Ishikawa (cell line): ENCODE measurements at regions not wholly inside any gene's neighbourhood (a gene's known extent, or its start where the extent isn't known, plus 50 kb on each side); places are given as distances from the start of the nearest gene placed in this dataset.

Experiments
- CREB1 ChIP-seq: IDR thresholded peaks from 2 replicates; pipeline ENCODE4 v1.6.1; 2012; ENCODE audit warnings: low read depth
- FOXM1 ChIP-seq: IDR thresholded peaks from 2 replicates; pipeline ENCODE4 v1.6.1; 2012; ENCODE audit warnings: low read depth, borderline replicate concordance
- MAX ChIP-seq: IDR thresholded peaks from 2 replicates; pipeline ENCODE4 v1.6.1; 2012
- RAD21 ChIP-seq: IDR thresholded peaks from 2 replicates; pipeline ENCODE4 v1.6.1; 2012; ENCODE audit warnings: low read depth
- TAF1 ChIP-seq: IDR thresholded peaks from 2 replicates; pipeline ENCODE4 v1.6.1; 2012; ENCODE audit warnings: low read depth, mild to moderate bottlenecking
- TCF12 ChIP-seq: IDR thresholded peaks from 2 replicates; pipeline ENCODE4 v1.6.1; 2012; ENCODE audit warnings: low read depth
- TEAD4 ChIP-seq: IDR thresholded peaks from 2 replicates; pipeline ENCODE4 v1.6.1; 2012
- USF1 ChIP-seq: IDR thresholded peaks from 2 replicates; pipeline ENCODE4 v1.6.1; 2012
- YY1 ChIP-seq: IDR thresholded peaks from 2 replicates; pipeline ENCODE4 v1.6.1; 2012; ENCODE audit warnings: low read depth
- ZBTB7A ChIP-seq: IDR thresholded peaks from 2 replicates; pipeline ENCODE4 v1.6.1; 2012; ENCODE audit warnings: low read depth
- TF ChIP-seq, protein P1 (sequence below): IDR thresholded peaks from 2 replicates; pipeline ENCODE4 v1.6.1; 2012; ENCODE audit warnings: low read depth, mild to moderate bottlenecking

DNA sequence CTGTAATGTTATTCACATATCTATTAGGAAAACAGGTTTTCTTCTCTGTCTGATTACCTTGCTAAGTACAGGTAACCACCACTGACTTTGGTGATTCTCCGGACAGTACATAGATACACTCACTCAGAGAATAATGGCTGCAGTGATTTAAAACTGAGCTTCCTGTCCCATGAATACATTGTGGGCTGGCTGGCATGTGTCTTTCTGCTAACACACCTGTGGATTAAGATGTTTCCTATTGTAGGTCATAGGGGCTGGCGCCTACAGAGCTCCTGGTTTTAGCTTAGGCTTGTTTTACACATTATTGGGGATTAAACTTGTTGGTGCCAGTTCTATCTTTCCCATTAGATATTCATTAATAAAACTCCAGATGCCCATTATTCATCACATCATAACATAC, 102.7 kb upstream of the MEIS2 start:
- TF ChIP-seq RAD21 = no peak
- no peak for TF ChIP-seq FOXM1
- TF ChIP-seq, protein P1, sequence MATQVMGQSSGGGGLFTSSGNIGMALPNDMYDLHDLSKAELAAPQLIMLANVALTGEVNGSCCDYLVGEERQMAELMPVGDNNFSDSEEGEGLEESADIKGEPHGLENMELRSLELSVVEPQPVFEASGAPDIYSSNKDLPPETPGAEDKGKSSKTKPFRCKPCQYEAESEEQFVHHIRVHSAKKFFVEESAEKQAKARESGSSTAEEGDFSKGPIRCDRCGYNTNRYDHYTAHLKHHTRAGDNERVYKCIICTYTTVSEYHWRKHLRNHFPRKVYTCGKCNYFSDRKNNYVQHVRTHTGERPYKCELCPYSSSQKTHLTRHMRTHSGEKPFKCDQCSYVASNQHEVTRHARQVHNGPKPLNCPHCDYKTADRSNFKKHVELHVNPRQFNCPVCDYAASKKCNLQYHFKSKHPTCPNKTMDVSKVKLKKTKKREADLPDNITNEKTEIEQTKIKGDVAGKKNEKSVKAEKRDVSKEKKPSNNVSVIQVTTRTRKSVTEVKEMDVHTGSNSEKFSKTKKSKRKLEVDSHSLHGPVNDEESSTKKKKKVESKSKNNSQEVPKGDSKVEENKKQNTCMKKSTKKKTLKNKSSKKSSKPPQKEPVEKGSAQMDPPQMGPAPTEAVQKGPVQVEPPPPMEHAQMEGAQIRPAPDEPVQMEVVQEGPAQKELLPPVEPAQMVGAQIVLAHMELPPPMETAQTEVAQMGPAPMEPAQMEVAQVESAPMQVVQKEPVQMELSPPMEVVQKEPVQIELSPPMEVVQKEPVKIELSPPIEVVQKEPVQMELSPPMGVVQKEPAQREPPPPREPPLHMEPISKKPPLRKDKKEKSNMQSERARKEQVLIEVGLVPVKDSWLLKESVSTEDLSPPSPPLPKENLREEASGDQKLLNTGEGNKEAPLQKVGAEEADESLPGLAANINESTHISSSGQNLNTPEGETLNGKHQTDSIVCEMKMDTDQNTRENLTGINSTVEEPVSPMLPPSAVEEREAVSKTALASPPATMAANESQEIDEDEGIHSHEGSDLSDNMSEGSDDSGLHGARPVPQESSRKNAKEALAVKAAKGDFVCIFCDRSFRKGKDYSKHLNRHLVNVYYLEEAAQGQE = no peak
- TF ChIP-seq MAX = no peak
- no peak for TF ChIP-seq USF1
- TF ChIP-seq TEAD4 = no peak
- no peak for TF ChIP-seq TCF12
- no peak for TF ChIP-seq ZBTB7A
- TF ChIP-seq CREB1 = no peak
- TF ChIP-seq YY1 = no peak
- no peak for TF ChIP-seq TAF1
